ENCODE measurements at regions not wholly inside any gene's neighbourhood (a gene's known extent, or its start where the extent isn't known, plus 50 kb on each side); places are given as distances from the start of the nearest gene placed in this dataset.

GRCh38 chr12:87775051-87775450 is 254.2 kb downstream of the C12orf50 start:
- no peak for TF ChIP-seq POLR2A (IDR thresholded peaks at IDR 0.05)
- no peak for TF ChIP-seq CTCF (IDR thresholded peaks at IDR 0.05)
- no peak for TF ChIP-seq POLR2AphosphoS5 (IDR thresholded peaks at IDR 0.05)
- no peak for TF ChIP-seq EP300 (IDR thresholded peaks at IDR 0.05; ENCODE audit: low read depth)

All from transverse colon (tissue), 4 donors.